Naive B cell (primary cell): ENCODE measurements at regions not wholly inside any gene's neighbourhood (a gene's known extent, or its start where the extent isn't known, plus 50 kb on each side); places are given as distances from the start of the nearest gene placed in this dataset.

ENCODE experiments used
- ATAC-seq, 2 donors: fragments of 150-1000 bp; cut with Tn5 transposase; 2 replicates each; pipeline ENCODE4 v1.10.0; 2021; ENCODE audit warnings: low read depth in 2 of 2, mild to moderate bottlenecking in 2 of 2, moderate library complexity in 2 of 2
- DNase-seq: peaks from one replicate; pipeline ENCODE4 v3.0.0; 2022
- H3K27ac Mint-ChIP-seq, 6 donors: one replicate each; pipeline ENCODE4 v1.8.0; 2020 to 2022; ENCODE audit warnings: mild to moderate bottlenecking in 6 of 6, mixed read lengths in 6 of 6, moderate library complexity in 5 of 6, inconsistent platforms in 2 of 6
- H3K27me3 Mint-ChIP-seq, 3 donors: one replicate each; pipeline ENCODE4 v1.8.0; 2021 to 2022; ENCODE audit warnings: mixed read lengths in 3 of 3, mild to moderate bottlenecking in 1 of 3
- H3K36me3 Mint-ChIP-seq, 2 donors: one replicate each; pipeline ENCODE4 v1.8.0; 2020 to 2022; ENCODE audit warnings: mixed read lengths in 2 of 2, inconsistent platforms in 1 of 2, mild to moderate bottlenecking in 1 of 2
- H3K4me1 Mint-ChIP-seq, 3 donors: one replicate each; pipeline ENCODE4 v1.8.0; 2020 to 2022; ENCODE audit warnings: mixed read lengths in 3 of 3, inconsistent platforms in 1 of 3, mild to moderate bottlenecking in 1 of 3, moderate library complexity in 1 of 3
- H3K4me3 Mint-ChIP-seq, 8 donors: one replicate each; pipeline ENCODE4 v1.8.0; 2020 to 2022; ENCODE audit warnings: mild to moderate bottlenecking in 8 of 8, mixed read lengths in 8 of 8, moderate library complexity in 8 of 8, inconsistent platforms in 2 of 8
- H3K9me3 Mint-ChIP-seq, 7 donors: one replicate each; pipeline ENCODE4 v1.8.0; 2020 to 2022; ENCODE audit warnings: mixed read lengths in 7 of 7, mild to moderate bottlenecking in 5 of 7, inconsistent platforms in 2 of 7, moderate library complexity in 1 of 7

DNA sequence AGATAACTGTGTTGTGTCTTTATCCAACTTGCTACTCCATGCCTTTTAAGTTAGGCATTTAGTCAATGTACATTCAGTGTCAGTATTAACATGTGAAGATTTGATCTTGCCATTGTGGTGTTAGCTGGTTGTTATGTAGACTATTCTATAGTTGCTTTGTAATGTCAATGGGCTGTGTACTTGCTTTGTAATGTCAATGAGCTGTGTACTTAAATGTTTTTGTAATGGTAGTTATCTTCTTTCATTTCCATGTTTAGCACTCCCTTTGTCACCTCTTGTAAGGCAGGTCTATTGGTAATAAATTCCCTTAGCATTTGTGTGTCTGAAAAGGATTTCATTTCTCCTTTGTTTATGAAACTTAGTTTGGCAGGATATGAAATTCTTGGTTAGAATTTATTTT is 53.4 kb downstream of the MC4R start:
- Mint-ChIP-seq H3K4me3 (no peak overlapping the region), H3K9me3 (peaks cover 2 to 13% (median 5%) of the 10 kb centered on the region in 7 donors), H3K27me3 (peaks cover 0 to 9% (median 6%) of the 10 kb centered on the region in 3 donors), H3K36me3 (no peaks in the 10 kb centered on the region), H3K4me1 (no peaks in the 10 kb centered on the region), H3K27ac (no peak overlapping the region)
- DNase-seq, result no peak
- no peak for ATAC-seq

DNA sequence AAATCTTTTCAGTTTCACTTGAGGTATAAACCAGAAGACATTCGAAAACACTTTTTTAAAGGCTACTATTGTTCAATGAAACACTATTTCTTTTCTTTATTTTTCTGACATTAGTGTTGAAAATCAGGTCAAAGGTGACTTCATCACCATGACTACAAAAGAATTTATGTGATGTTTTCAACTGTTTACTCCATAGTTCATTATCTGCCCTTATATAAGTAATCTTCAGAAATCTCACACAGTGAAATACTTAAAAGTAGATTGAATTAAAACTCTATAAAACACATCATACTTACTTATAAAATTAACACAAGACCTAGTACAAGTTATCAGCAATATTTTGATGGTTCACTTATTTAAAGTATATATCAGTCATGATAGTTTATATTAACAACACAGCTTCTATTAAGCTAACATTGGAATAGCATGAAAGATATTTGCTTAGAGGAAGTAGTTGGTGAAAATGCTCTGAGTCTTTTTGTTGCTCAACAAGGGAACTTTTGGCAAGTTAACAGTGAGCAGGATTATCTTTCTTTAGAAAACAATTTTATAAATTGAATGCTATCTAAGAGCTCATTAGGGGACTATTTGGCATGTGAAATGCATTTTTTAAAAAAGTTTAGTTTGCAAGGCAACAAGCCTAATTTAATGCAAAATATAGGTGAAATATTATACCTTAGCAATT is 60.8 kb downstream of the MC4R start:
- Mint-ChIP-seq H3K9me3 (peaks cover 0 to 11% (median 5%) of the 10 kb centered on the region in 7 donors), H3K27me3 (no peaks in the 10 kb centered on the region), H3K27ac (no peak overlapping the region), H3K36me3 (no peaks in the 10 kb centered on the region), H3K4me3 (no peak overlapping the region), H3K4me1 (no peaks in the 10 kb centered on the region)
- no peak for ATAC-seq
- no peak for DNase-seq

DNA sequence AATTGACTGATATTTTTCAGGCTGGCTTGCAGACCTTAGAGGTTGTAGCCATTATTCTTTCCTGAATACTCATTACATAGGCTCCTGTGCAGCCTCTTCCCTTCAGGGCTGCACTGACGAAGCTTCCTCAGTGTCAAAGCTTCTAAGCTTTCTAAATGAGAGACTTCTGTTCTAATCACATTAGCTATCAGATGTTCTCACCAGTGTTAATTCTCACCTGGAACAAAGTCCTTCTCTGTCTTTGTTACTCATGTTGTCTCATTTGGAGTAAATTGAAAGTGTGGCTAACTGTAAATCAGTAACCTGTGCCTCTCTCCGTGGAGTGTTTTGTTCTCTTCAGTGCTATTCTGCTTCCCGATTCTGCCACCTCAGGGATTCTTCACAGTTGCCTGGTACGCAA is 76.9 kb downstream of the MC4R start:
- Mint-ChIP-seq H3K27ac (no peak overlapping the region), H3K36me3 (no peaks in the 10 kb centered on the region), H3K4me3 (no peak overlapping the region), H3K9me3 (no peaks in the 10 kb centered on the region), H3K27me3 (peaks cover 0 to 4% (median 0%) of the 10 kb centered on the region in 3 donors), H3K4me1 (no peaks in the 10 kb centered on the region)
- DNase-seq (no peak), ATAC-seq (no peak)

DNA sequence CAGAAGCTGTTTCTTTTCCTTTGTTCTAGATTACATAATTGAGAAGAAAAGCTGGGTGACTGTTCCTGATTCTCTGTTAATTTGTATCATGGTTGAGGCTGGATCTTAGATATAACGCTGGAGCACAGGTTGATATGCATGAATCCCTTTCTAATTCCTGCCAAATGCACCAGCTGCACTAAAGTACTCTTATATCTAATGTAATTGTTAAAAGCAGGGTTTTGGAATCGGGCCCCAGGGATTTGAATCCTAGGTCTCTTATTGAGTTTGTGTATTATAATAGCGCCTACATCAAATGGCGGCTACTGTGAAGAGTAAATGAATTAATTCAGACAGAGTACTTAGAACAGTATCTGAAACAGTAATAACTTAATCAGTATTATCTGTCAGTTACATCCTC is 80.4 kb downstream of the MC4R start:
- no peak overlapping the region for H3K27ac Mint-ChIP-seq
- no peak overlapping the region for H3K4me3 Mint-ChIP-seq
- no peaks in the 10 kb centered on the region for H3K9me3 Mint-ChIP-seq
- DNase-seq (no peak), ATAC-seq (no peak)
- no peaks in the 10 kb centered on the region for H3K4me1 Mint-ChIP-seq
- H3K36me3 Mint-ChIP-seq, result no peaks in the 10 kb centered on the region
- no peaks in the 10 kb centered on the region for H3K27me3 Mint-ChIP-seq

GRCh38 chr18:60279391-60279790 is 93.2 kb downstream of the MC4R start:
- no peak overlapping the region for H3K4me3 Mint-ChIP-seq
- no peaks in the 10 kb centered on the region for H3K9me3 Mint-ChIP-seq
- no peaks in the 10 kb centered on the region for H3K36me3 Mint-ChIP-seq
- no peak overlapping the region for H3K27ac Mint-ChIP-seq
- no peaks in the 10 kb centered on the region for H3K4me1 Mint-ChIP-seq
- no peak for ATAC-seq
- DNase-seq, result no peak
- no peaks in the 10 kb centered on the region for H3K27me3 Mint-ChIP-seq

DNA sequence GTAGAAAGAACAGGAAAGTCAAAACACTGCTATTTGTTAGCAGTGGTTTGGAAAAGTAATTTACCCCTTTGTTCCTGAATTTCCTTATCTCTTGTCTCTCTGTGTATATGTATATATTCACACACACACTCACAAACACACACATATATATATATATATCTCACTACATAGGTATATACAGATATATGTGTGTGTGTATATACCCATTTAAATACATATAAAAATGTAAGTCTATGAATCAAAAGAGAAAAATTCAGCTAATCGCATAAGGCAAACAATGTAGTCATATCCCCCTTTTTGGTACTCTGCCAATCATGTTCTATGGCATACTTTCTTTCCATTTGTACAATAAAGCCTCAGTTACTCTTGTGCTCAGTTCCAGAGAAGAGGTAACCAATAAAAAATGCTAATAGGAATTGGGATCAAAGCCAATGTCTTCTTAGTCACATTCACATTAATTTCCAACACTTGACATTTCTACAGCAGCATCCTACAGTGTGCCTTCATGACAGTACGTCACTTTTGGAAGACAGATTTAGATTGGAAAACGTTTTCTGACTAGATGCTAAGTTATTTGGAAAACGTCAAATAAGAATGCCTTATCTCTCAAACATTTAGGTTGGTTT is 94.6 kb downstream of the MC4R start:
- H3K27me3 Mint-ChIP-seq, result no peaks in the 10 kb centered on the region
- H3K4me3 Mint-ChIP-seq, result no peak overlapping the region
- peaks cover 0 to 5% (median 3%) of the 10 kb centered on the region in 7 donors for H3K9me3 Mint-ChIP-seq
- ATAC-seq, result no peak
- DNase-seq, result no peak
- no peaks in the 10 kb centered on the region for H3K4me1 Mint-ChIP-seq
- peaks cover 0 to 6% of the 10 kb centered on the region in 2 donors for H3K36me3 Mint-ChIP-seq
- H3K27ac Mint-ChIP-seq, result no peak overlapping the region

- Mint-ChIP-seq H3K9me3 (peaks cover 2 to 22% (median 7%) of the 10 kb centered on the region in 7 donors), H3K36me3 (no peaks in the 10 kb centered on the region), H3K4me3 (no peak overlapping the region), H3K4me1 (no peaks in the 10 kb centered on the region), H3K27me3 (peaks cover 5 to 24% (median 7%) of the 10 kb centered on the region in 3 donors), H3K27ac (no peak overlapping the region)
- DNase-seq, result no peak
- ATAC-seq, result no peak
Measured at GRCh38 chr18:60267391-60268058, 105.0 kb downstream of the MC4R start.

- no peaks in the 10 kb centered on the region for H3K36me3 Mint-ChIP-seq
- H3K4me3 Mint-ChIP-seq, result no peak overlapping the region
- no peaks in the 10 kb centered on the region for H3K4me1 Mint-ChIP-seq
- peaks cover 0 to 13% (median 7%) of the 10 kb centered on the region in 7 donors for H3K9me3 Mint-ChIP-seq
- DNase-seq (no peak), ATAC-seq (no peak)
- H3K27me3 Mint-ChIP-seq, result peaks cover 10 to 25% (median 16%) of the 10 kb centered on the region in 3 donors
- H3K27ac Mint-ChIP-seq, result no peak overlapping the region
Measured at GRCh38 chr18:60266558-60266957, 106.0 kb downstream of the MC4R start.

GRCh38 chr18:60259052-60259681 is 113.4 kb downstream of the MC4R start:
- DNase-seq, result no peak
- Mint-ChIP-seq H3K27ac (no peak overlapping the region), H3K4me1 (peaks cover 5 to 7% (median 6%) of the 10 kb centered on the region in 3 donors), H3K27me3 (peaks cover 12 to 26% (median 19%) of the 10 kb centered on the region in 3 donors), H3K4me3 (no peak overlapping the region), H3K9me3 (no peaks in the 10 kb centered on the region), H3K36me3 (no peaks in the 10 kb centered on the region)
- peak in 1 of 2 donors; percentile 41 for ATAC-seq

GRCh38 chr18:60249388-60249787 is 123.2 kb downstream of the MC4R start:
- DNase-seq (no peak), ATAC-seq (no peak)
- peaks cover 8 to 46% (median 38%) of the 10 kb centered on the region in 3 donors for H3K27me3 Mint-ChIP-seq
- H3K9me3 Mint-ChIP-seq, result peaks cover 0 to 3% (median 2%) of the 10 kb centered on the region in 7 donors
- H3K27ac Mint-ChIP-seq, result peak overlapping the region in 1 of 6 donors; percentile 56
- no peaks in the 10 kb centered on the region for H3K36me3 Mint-ChIP-seq
- peaks cover 24 to 31% (median 31%) of the 10 kb centered on the region in 3 donors for H3K4me1 Mint-ChIP-seq
- no peak overlapping the region for H3K4me3 Mint-ChIP-seq

DNA sequence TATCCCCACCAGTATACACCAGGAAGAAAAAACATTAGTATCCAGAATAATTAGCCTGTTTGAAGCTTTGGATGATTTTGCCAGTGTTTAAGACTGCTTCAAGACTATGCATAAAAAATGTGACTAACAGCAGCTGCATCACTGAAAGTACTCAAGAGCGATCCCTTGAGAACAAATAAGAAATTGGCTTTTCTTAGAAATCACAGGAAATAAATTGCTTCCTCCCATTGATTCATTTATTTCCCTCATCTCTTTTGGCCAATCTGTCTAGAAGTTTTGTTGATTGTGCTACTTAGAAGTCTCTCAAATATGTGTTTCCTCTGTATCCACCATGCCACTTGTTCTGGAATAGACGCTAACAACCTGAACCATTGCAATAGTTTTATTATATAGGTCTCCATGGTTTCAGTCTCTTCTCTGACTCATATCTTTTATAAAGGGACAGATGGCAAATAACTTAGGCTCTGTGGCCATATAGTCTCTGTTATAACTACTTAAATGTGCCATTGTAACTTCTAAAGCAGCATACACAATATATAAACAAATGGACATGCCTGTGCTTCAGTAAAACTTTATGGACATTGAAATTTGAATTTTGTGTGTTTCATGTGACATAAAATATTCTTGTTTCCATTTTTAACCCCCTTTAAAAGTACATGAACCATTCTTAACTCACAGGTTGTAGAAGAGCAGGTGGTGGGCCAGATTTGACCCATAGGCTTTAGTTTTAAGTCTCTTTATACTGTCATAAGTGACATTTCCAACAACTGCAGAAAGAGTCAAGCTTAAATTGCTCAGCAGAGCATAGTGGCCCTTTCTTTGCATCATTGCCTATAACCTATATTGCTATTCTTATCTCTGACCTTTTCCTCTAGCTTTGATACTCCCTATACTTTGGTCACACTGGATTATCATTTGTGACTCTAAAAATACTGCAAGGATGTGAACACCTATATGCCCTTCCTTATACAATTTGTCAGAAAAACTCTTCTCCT is 123.9 kb downstream of the MC4R start:
- H3K36me3 Mint-ChIP-seq, result no peaks in the 10 kb centered on the region
- peaks cover 24 to 31% (median 31%) of the 10 kb centered on the region in 3 donors for H3K4me1 Mint-ChIP-seq
- peaks cover 0 to 4% (median 3%) of the 10 kb centered on the region in 7 donors for H3K9me3 Mint-ChIP-seq
- peak overlapping the region in 1 of 6 donors; percentile 1 for H3K27ac Mint-ChIP-seq
- ATAC-seq (no peak), DNase-seq (no peak)
- peak overlapping the region in 4 of 8 donors; percentile 1 to 14 (median 10) for H3K4me3 Mint-ChIP-seq
- peaks cover 9 to 46% (median 38%) of the 10 kb centered on the region in 3 donors for H3K27me3 Mint-ChIP-seq

- ATAC-seq (peak; percentile 27 to 52), DNase-seq (no peak)
- Mint-ChIP-seq H3K4me3 (peak overlapping the region in 4 of 8 donors; percentile 33 to 55 (median 47)), H3K27me3 (peaks cover 15 to 47% (median 46%) of the 10 kb centered on the region in 3 donors), H3K4me1 (peaks cover 24 to 31% (median 31%) of the 10 kb centered on the region in 3 donors), H3K27ac (peak overlapping the region in 1 of 6 donors; percentile 79), H3K36me3 (no peaks in the 10 kb centered on the region), H3K9me3 (peaks cover 0 to 9% (median 3%) of the 10 kb centered on the region in 7 donors)
Measured at GRCh38 chr18:60247103-60247502, 125.5 kb downstream of the MC4R start.
